OCI-LY7 (cell line): ENCODE measurements at regions not wholly inside any gene's neighbourhood (a gene's known extent, or its start where the extent isn't known, plus 50 kb on each side); places are given as distances from the start of the nearest gene placed in this dataset.

Experiments used
- BruUV-seq: library from RNA; stranded (reverse); fragments of 400-500 nt; replicated peaks from 2 replicates; lab custom pipeline; 2021; lab: Mats Ljungman, UMichigan
- CTCF ChIA-PET: fragments of 300-600 bp; sonication (Branson Sonifier 250); formaldehyde crosslinking; loops from one replicate; lab custom pipeline; 2022; ENCODE audit warnings: antibody characterized with exemption; ENCODE audit not compliant: unreplicated experiment; lab: Charles Lee
- POLR2A ChIA-PET: fragments of 300-600 bp; sonication (Branson Sonifier 250); formaldehyde crosslinking; loops from one replicate; lab custom pipeline; 2022; ENCODE audit warnings: antibody characterized with exemption; lab: Charles Lee
- DNase-seq: peaks from one replicate; pipeline ENCODE4 v3.0.0-alpha.2; 2015; ENCODE audit warnings: low spot score
- H2AFZ ChIP-seq: fragments of 200-600 bp; sonication (generic), shearing (Covaris generic); 2 replicates; pipeline ENCODE4 v1.6.1; 2014; ENCODE audit warnings: mild to moderate bottlenecking, antibody characterized with exemption, low read length, moderate library complexity
- H3K27ac ChIP-seq: fragments of 200-600 bp; sonication (generic); 2 replicates; pipeline ENCODE4 v1.5.1; 2014; ENCODE audit warnings: mixed run types, low read depth, mild to moderate bottlenecking, moderate library complexity, low read length, inconsistent platforms; ENCODE audit not compliant: poor library complexity, severe bottlenecking
- H3K36me3 ChIP-seq: fragments of 200-600 bp; sonication (generic); 2 replicates; pipeline ENCODE4 v1.6.1; 2014; ENCODE audit warnings: mild to moderate bottlenecking, antibody characterized with exemption, low read length, moderate library complexity, mixed read lengths; ENCODE audit not compliant: insufficient read depth
- H3K4me1 ChIP-seq: fragments of 200-600 bp; sonication (generic); 2 replicates; pipeline ENCODE4 v1.5.1; 2014; ENCODE audit warnings: mild to moderate bottlenecking, low read length; ENCODE audit not compliant: insufficient read depth, poor library complexity, severe bottlenecking
- H3K4me2 ChIP-seq: fragments of 200-600 bp; sonication (generic); 2 replicates; pipeline ENCODE4 v1.6.1; 2014; ENCODE audit warnings: mild to moderate bottlenecking, low read length
- H3K4me3 ChIP-seq: fragments of 200-600 bp; sonication (generic); 2 replicates; pipeline ENCODE4 v1.5.1; 2014; ENCODE audit warnings: mild to moderate bottlenecking, low read depth, low read length; ENCODE audit not compliant: poor library complexity, severe bottlenecking
- H3K79me2 ChIP-seq: fragments of 200-600 bp; sonication (generic); 2 replicates; pipeline ENCODE4 v1.6.1; 2016; ENCODE audit warnings: low read depth, mild to moderate bottlenecking, low read length, moderate library complexity, mixed read lengths; ENCODE audit not compliant: insufficient read depth
- H3K9me2 ChIP-seq: fragments of 200-600 bp; sonication (generic); 2 replicates; pipeline ENCODE4 v1.6.1; 2016; ENCODE audit warnings: mild to moderate bottlenecking, low read length, mixed read lengths; ENCODE audit not compliant: insufficient read depth
- H3K9me3 ChIP-seq: fragments of 200-600 bp; sonication (generic); 2 replicates; pipeline ENCODE4 v1.6.1; 2014; ENCODE audit warnings: mild to moderate bottlenecking, mixed run types, low read length, mixed read lengths
- H4K20me1 ChIP-seq: fragments of 200-600 bp; sonication (generic); 2 replicates; pipeline ENCODE4 v1.6.1; 2014; ENCODE audit warnings: mild to moderate bottlenecking, antibody characterized with exemption, low read length, moderate library complexity, mixed read lengths; ENCODE audit not compliant: insufficient read depth
- CTCF ChIP-seq: fragments of 200-600 bp; sonication (generic); conservative IDR thresholded peaks from 2 replicates; pipeline ENCODE4 v1.5.1; 2014; ENCODE audit warnings: mild to moderate bottlenecking, antibody characterized with exemption, low read length, moderate library complexity, mixed read lengths
- EZH2phosphoT487 ChIP-seq: fragments of 200-600 bp; sonication (generic); IDR thresholded peaks from 2 replicates; pipeline ENCODE4 v1.6.1; 2018; ENCODE audit warnings: low read depth, borderline replicate concordance, mild to moderate bottlenecking, mixed run types, antibody characterized with exemption, low read length, moderate library complexity, mixed read lengths
- intact Hi-C: fragments of 100-400 bp; cut with micrococcal nuclease; formaldehyde crosslinking; loops from one replicate; pipeline ENCODE4 v1.10.0; 2022; ENCODE audit not compliant: unreplicated experiment

- Histone ChIP-seq H4K20me1 (no peaks in the 10 kb centered on the region), H2AFZ (no peak overlapping the region), H3K36me3 (no peaks in the 10 kb centered on the region), H3K4me1 (no peaks in the 10 kb centered on the region), H3K9me2 (no peaks in the 10 kb centered on the region), H3K4me2 (no peak overlapping the region), H3K4me3 (no peak overlapping the region), H3K79me2 (no peaks in the 10 kb centered on the region), H3K9me3 (no peaks in the 10 kb centered on the region), H3K27ac (no peak overlapping the region)
- no peak for TF ChIP-seq CTCF
- TF ChIP-seq EZH2phosphoT487: no peak
- BruUV-seq: no TSS peak
- intact Hi-C loops: no loop called here
- POLR2A ChIA-PET: no interaction called here
- DNase-seq: no peak
- CTCF ChIA-PET: no interaction called here
These were observed 211.4 kb upstream of the IPO5 start for GRCh38 chr13:97742084-97742483.

DNA sequence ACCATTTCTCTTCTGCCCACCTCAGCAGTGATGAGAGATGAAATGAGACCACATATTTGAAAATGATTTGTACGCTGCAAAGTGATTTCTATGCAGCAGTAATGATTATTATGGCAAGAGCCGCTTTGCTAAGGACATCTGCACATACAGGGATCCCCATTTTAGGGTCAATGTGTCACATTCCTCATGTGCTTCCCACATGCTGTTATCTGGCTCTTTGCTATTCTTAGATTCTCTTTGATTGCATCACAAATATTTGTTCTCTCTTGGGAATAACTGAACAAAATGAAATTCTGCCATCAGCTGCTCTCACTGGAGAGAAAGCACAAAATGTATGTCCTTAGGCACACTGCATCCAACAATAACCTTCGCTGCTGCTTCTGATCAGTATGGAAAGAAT lies 209.5 kb upstream of the IPO5 start:
- TF ChIP-seq EZH2phosphoT487: no peak
- TF ChIP-seq CTCF: no peak
- no TSS peak for BruUV-seq
- H4K20me1 ChIP-seq: no peaks in the 10 kb centered on the region
- ChIA-PET CTCF (no interaction called here), POLR2A (no interaction called here)
- intact Hi-C loops: no loop called here
- H3K4me1 ChIP-seq: no peaks in the 10 kb centered on the region
- no peaks in the 10 kb centered on the region for H3K36me3 ChIP-seq
- H3K79me2 ChIP-seq: no peaks in the 10 kb centered on the region
- H3K27ac ChIP-seq: no peak overlapping the region
- no peaks in the 10 kb centered on the region for H3K9me2 ChIP-seq
- no peak overlapping the region for H2AFZ ChIP-seq
- H3K4me2 ChIP-seq: no peak overlapping the region
- H3K9me3 ChIP-seq: no peaks in the 10 kb centered on the region
- no peak overlapping the region for H3K4me3 ChIP-seq
- no peak for DNase-seq

GRCh38 chr13:97746649-97747048 lies 206.8 kb upstream of the IPO5 start:
- no peak overlapping the region for H3K4me2 ChIP-seq
- no peak for DNase-seq
- intact Hi-C loops: no loop called here
- H3K36me3 ChIP-seq: no peaks in the 10 kb centered on the region
- no peaks in the 10 kb centered on the region for H3K9me2 ChIP-seq
- TF ChIP-seq CTCF (no peak), EZH2phosphoT487 (no peak)
- H4K20me1 ChIP-seq: no peaks in the 10 kb centered on the region
- no peaks in the 10 kb centered on the region for H3K9me3 ChIP-seq
- no peak overlapping the region for H3K27ac ChIP-seq
- H3K4me3 ChIP-seq: no peak overlapping the region
- ChIA-PET CTCF (no interaction called here), POLR2A (no interaction called here)
- no peaks in the 10 kb centered on the region for H3K79me2 ChIP-seq
- H2AFZ ChIP-seq: no peak overlapping the region
- no TSS peak for BruUV-seq
- H3K4me1 ChIP-seq: no peaks in the 10 kb centered on the region
